H1 (cell line): ENCODE measurements at regions not wholly inside any gene's neighbourhood (a gene's known extent, or its start where the extent isn't known, plus 50 kb on each side); places are given as distances from the start of the nearest gene placed in this dataset.

Source experiments
- EZH2 ChIP-seq: fragments of 200-600 bp; sonication (generic); IDR thresholded peaks from 2 replicates; pipeline ENCODE4 v1.7.1; 2012; ENCODE audit warnings: low read depth, mild to moderate bottlenecking, moderate library complexity, low read length, inconsistent platforms; ENCODE audit not compliant: severe bottlenecking
- MAFK ChIP-seq: IDR thresholded peaks from 2 replicates; pipeline ENCODE4 v1.6.1; 2012; ENCODE audit warnings: low read depth, mild to moderate bottlenecking, improper control_type of control experiment, low read length
- NANOG ChIP-seq: IDR thresholded peaks from 2 replicates; pipeline ENCODE4 v1.6.1; 2011; ENCODE audit warnings: low read length, low read depth, mild to moderate bottlenecking, inconsistent platforms; ENCODE audit not compliant: insufficient read depth, poor library complexity, severe bottlenecking
- PHF8 ChIP-seq: fragments of 200-600 bp; sonication (generic); conservative IDR thresholded peaks from 2 replicates; pipeline ENCODE4 v1.7.1; 2012; ENCODE audit warnings: low read depth, mild to moderate bottlenecking, inconsistent platforms, low read length, moderate library complexity
- RAD21 ChIP-seq, 2 experiments: IDR thresholded peaks in 1 of 2; conservative IDR thresholded peaks in 1 of 2; 2 replicates each; pipeline ENCODE4 v1.6.1; 2011; ENCODE audit warnings: low read depth in 2 of 2, low read length in 2 of 2, improper control_type of control experiment in 1 of 2, inconsistent platforms in 1 of 2, mild to moderate bottlenecking in 1 of 2, moderate library complexity in 1 of 2
- TF ChIP-seq, protein P1 (sequence below): IDR thresholded peaks from 2 replicates; pipeline ENCODE4 v1.6.1; 2011; ENCODE audit warnings: low read depth, mild to moderate bottlenecking, low read length; ENCODE audit not compliant: insufficient read depth
- TF ChIP-seq, protein P2 (sequence below), 3 experiments: IDR thresholded peaks; 1 replicate in 2 of 3; 2 replicates in 1 of 3; pipeline versions ENCODE4 v1.5.1 to v1.6.1; 2011; ENCODE audit warnings: low read length in 3 of 3, mild to moderate bottlenecking in 3 of 3, inconsistent platforms in 2 of 3, low read depth in 1 of 3, moderate library complexity in 1 of 3; ENCODE audit not compliant: insufficient read depth in 1 of 3; ENCODE audit errors: control extremely low read depth in 1 of 3

DNA sequence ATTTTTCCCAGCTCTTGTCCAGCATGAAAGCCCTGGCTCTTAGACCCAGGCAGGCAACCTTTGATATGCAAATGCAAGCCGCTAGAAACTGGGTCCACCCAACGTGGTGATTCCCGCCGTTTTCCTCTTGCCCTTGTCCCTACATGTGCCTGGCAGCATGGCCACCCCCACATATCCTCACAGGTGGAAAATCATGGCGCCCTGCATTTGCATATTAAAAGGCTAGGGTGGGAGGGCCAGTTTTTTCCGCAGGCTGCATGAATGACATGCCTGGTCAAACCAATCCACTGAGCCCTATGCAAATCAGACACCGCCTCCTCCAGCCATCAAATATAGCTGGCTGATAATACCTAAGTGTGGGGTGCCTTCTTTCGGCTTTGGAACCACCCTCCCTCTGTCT lies 1091.8 kb upstream of the NXPH2 start:
- TF ChIP-seq, protein P1, sequence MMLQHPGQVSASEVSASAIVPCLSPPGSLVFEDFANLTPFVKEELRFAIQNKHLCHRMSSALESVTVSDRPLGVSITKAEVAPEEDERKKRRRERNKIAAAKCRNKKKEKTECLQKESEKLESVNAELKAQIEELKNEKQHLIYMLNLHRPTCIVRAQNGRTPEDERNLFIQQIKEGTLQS, result no peak
- TF ChIP-seq, protein P2, sequence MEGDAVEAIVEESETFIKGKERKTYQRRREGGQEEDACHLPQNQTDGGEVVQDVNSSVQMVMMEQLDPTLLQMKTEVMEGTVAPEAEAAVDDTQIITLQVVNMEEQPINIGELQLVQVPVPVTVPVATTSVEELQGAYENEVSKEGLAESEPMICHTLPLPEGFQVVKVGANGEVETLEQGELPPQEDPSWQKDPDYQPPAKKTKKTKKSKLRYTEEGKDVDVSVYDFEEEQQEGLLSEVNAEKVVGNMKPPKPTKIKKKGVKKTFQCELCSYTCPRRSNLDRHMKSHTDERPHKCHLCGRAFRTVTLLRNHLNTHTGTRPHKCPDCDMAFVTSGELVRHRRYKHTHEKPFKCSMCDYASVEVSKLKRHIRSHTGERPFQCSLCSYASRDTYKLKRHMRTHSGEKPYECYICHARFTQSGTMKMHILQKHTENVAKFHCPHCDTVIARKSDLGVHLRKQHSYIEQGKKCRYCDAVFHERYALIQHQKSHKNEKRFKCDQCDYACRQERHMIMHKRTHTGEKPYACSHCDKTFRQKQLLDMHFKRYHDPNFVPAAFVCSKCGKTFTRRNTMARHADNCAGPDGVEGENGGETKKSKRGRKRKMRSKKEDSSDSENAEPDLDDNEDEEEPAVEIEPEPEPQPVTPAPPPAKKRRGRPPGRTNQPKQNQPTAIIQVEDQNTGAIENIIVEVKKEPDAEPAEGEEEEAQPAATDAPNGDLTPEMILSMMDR (IDR thresholded peaks at IDR 0.05; ENCODE audit: control extremely low read depth in 1 of 3, insufficient read depth in 1 of 3, low read depth in 1 of 3, low read length in 3 of 3), result no peak
- no peak for TF ChIP-seq MAFK
- no peak for TF ChIP-seq RAD21 (IDR thresholded peaks at IDR 0.05 in 1 of 2, conservative IDR thresholded peaks at IDR 0.05 in 1 of 2; ENCODE audit: low read depth in 2 of 2, low read length in 2 of 2)
- no peak for TF ChIP-seq EZH2
- no peak for TF ChIP-seq PHF8
- TF ChIP-seq NANOG, result no peak
